IMR-90 (cell line): ENCODE measurements at regions not wholly inside any gene's neighbourhood (a gene's known extent, or its start where the extent isn't known, plus 50 kb on each side); places are given as distances from the start of the nearest gene placed in this dataset.

Source experiments
- ATAC-seq: fragments of 200-7000 bp; cut with Tn5 transposase; 2 replicates; pipeline ENCODE4 v1.9.1; 2020; ENCODE audit warnings: low read depth, mild to moderate bottlenecking, moderate library complexity
- BruUV-seq: library from RNA; stranded (reverse); fragments of 400-500 nt; replicated peaks from 2 replicates; lab custom pipeline; 2021; lab: Mats Ljungman, UMichigan
- CTCF ChIA-PET: fragments of 300-600 bp; formaldehyde crosslinking; extraction: SDS; loops from one replicate; lab custom pipeline; 2021; ENCODE audit warnings: antibody characterized with exemption; lab: Yijun Ruan, JAX
- POLR2A ChIA-PET: fragments of 300-600 bp; sonication (Branson Sonifier 250); formaldehyde crosslinking; loops from one replicate; lab custom pipeline; 2022; ENCODE audit warnings: antibody characterized with exemption; ENCODE audit not compliant: unreplicated experiment; lab: Charles Lee
- DNase-seq: peaks from one replicate; pipeline ENCODE4 v3.0.0; 2013
- H2AFZ ChIP-seq: replicated peaks from 2 replicates; pipeline ENCODE3; 2013; ENCODE audit warnings: low read length, mild to moderate bottlenecking; ENCODE audit not compliant: poor library complexity
- H2AK5ac ChIP-seq: 2 replicates; pipeline ENCODE4 v1.6.1; 2013; ENCODE audit warnings: low read depth, low read length, inconsistent platforms
- H2AK9ac ChIP-seq: replicated peaks from 2 replicates; pipeline ENCODE3; 2013; ENCODE audit warnings: mild to moderate bottlenecking, low read depth, low read length, moderate library complexity; ENCODE audit not compliant: poor library complexity
- H2BK120ac ChIP-seq: 2 replicates; pipeline ENCODE4 v1.6.1; 2013; ENCODE audit warnings: low read depth, low read length, inconsistent platforms
- H2BK15ac ChIP-seq: 3 replicates; pipeline ENCODE4 v1.6.1; 2013; ENCODE audit warnings: low read depth, low read length, inconsistent platforms
- H2BK20ac ChIP-seq: 2 replicates; pipeline ENCODE4 v1.6.1; 2013; ENCODE audit warnings: low read depth, mild to moderate bottlenecking, inconsistent platforms, low read length, moderate library complexity
- H2BK5ac ChIP-seq: 2 replicates; pipeline ENCODE4 v1.6.1; 2013; ENCODE audit warnings: mild to moderate bottlenecking, low read depth, low read length, inconsistent platforms; ENCODE audit not compliant: poor library complexity, severe bottlenecking
- H3K14ac ChIP-seq: replicated peaks from 2 replicates; pipeline ENCODE4 v1.6.1; 2013; ENCODE audit warnings: low read depth, low read length, inconsistent platforms
- H3K18ac ChIP-seq: 2 replicates; pipeline ENCODE4 v1.6.1; 2013; ENCODE audit warnings: low read depth, low read length, control low read depth
- H3K23ac ChIP-seq: 2 replicates; pipeline ENCODE4 v1.6.1; 2013; ENCODE audit warnings: low read depth, low read length, inconsistent platforms
- H3K27ac ChIP-seq: 2 replicates; pipeline ENCODE4 v1.5.1; 2013; ENCODE audit warnings: mild to moderate bottlenecking, control low read depth, low read length; ENCODE audit not compliant: insufficient read depth
- H3K27me3 ChIP-seq: 2 replicates; pipeline ENCODE4 v1.6.1; 2013; ENCODE audit warnings: low read length; ENCODE audit not compliant: control insufficient read depth, insufficient read depth
- H3K36me3 ChIP-seq: 2 replicates; pipeline ENCODE4 v1.6.1; 2013; ENCODE audit warnings: low read length, mixed read lengths; ENCODE audit not compliant: control insufficient read depth, insufficient read depth
- H3K4ac ChIP-seq: 2 replicates; pipeline ENCODE4 v1.6.1; 2013; ENCODE audit warnings: low read depth, low read length, inconsistent platforms
- H3K4me1 ChIP-seq: 2 replicates; pipeline ENCODE4 v1.6.1; 2013; ENCODE audit warnings: low read length, mixed read lengths; ENCODE audit not compliant: control insufficient read depth, insufficient read depth
- H3K4me2 ChIP-seq: 2 replicates; pipeline ENCODE4 v1.6.1; 2013; ENCODE audit warnings: low read depth, mild to moderate bottlenecking, control low read depth, low read length, moderate library complexity
- H3K4me3 ChIP-seq: 2 replicates; pipeline ENCODE4 v1.5.1; 2013; ENCODE audit warnings: low read depth, mild to moderate bottlenecking, control low read depth, low read length, moderate library complexity; ENCODE audit not compliant: insufficient read depth
- H3K56ac ChIP-seq: 2 replicates; pipeline ENCODE4 v1.6.1; 2013; ENCODE audit warnings: low read length, inconsistent platforms; ENCODE audit not compliant: insufficient read depth; ENCODE audit errors: extremely low read depth
- H3K79me1 ChIP-seq, 2 experiments: 2 replicates each; pipeline ENCODE4 v1.6.1; 2013; ENCODE audit warnings: low read length in 2 of 2, inconsistent platforms in 1 of 2, low read depth in 1 of 2
- H3K9ac ChIP-seq: 2 replicates; pipeline ENCODE4 v1.6.1; 2013; ENCODE audit warnings: low read depth, low read length, control low read depth
- H3K9me1 ChIP-seq: 2 replicates; pipeline ENCODE4 v1.6.1; 2013; ENCODE audit warnings: low read length, inconsistent platforms; ENCODE audit not compliant: insufficient read depth
- H3K9me3 ChIP-seq: 2 replicates; pipeline ENCODE4 v1.6.1; 2013; ENCODE audit warnings: low read length; ENCODE audit not compliant: control insufficient read depth, insufficient read depth
- H4K20me1 ChIP-seq: 2 replicates; pipeline ENCODE4 v1.6.1; 2013; ENCODE audit warnings: low read length, inconsistent platforms; ENCODE audit not compliant: insufficient read depth
- H4K5ac ChIP-seq: 2 replicates; pipeline ENCODE4 v1.6.1; 2013; ENCODE audit warnings: mild to moderate bottlenecking, low read depth, low read length, control low read depth
- H4K8ac ChIP-seq, 2 experiments: 2 replicates each; pipeline ENCODE4 v1.6.1; 2013; ENCODE audit warnings: low read depth in 2 of 2, low read length in 2 of 2, control low read depth in 1 of 2, inconsistent platforms in 1 of 2
- H4K91ac ChIP-seq: 2 replicates; pipeline ENCODE4 v1.6.1; 2013; ENCODE audit warnings: low read depth, low read length, inconsistent platforms; ENCODE audit not compliant: insufficient read depth
- CHD1 ChIP-seq: IDR thresholded peaks from 2 replicates; pipeline ENCODE4 v1.6.1; 2012; ENCODE audit warnings: low read depth, low read length, improper control_type of control experiment
- RFX5 ChIP-seq: IDR thresholded peaks from 2 replicates; pipeline ENCODE4 v1.8.0; 2012; ENCODE audit warnings: low read depth, mild to moderate bottlenecking, low read length, moderate library complexity
- WGBS, 2 experiments: methylation state at CpG; one replicate each; pipeline versions ENCODE4 v1.1.5 to v1.1.7; 2013; ENCODE audit warnings: missing lambda C conversion rate in 2 of 2; ENCODE audit not compliant: insufficient read length in 1 of 2; ENCODE audit errors: extremely low coverage in 2 of 2; 5-methylcytosine and 5-hydroxymethylcytosine counted together
- dilution Hi-C: fragments of 300-500 bp; cut with HindIII; formaldehyde crosslinking; loops from one replicate; pipeline ENCODE4 v1.14.3; 2018; ENCODE audit warnings: low sequenced_read_pairs; ENCODE audit not compliant: unreplicated experiment
- in situ Hi-C: fragments of 300-500 bp; cut with MboI; formaldehyde crosslinking; loops from 3 replicates; pipeline ENCODE4 v1.14.3; 2019; ENCODE audit warnings: low sequenced_read_pairs, inconsistent platforms, mixed read lengths
- intact Hi-C: fragments of 100-400 bp; cut with micrococcal nuclease; formaldehyde crosslinking; loops from 2 replicates; pipeline ENCODE4 v1.10.0; 2022
- TF ChIP-seq, protein P1 (sequence below): fragments of 150-350 bp; IDR thresholded peaks from 2 replicates; pipeline ENCODE4 v1.6.1; 2016; ENCODE audit warnings: low read depth, mild to moderate bottlenecking, low read length, moderate library complexity, borderline replicate concordance
- TF ChIP-seq, protein P2 (sequence below): fragments of 150-350 bp; IDR thresholded peaks from 2 replicates; pipeline ENCODE4 v1.6.1; 2017; ENCODE audit warnings: mild to moderate bottlenecking, antibody characterized with exemption, low read length, low read depth
- TF ChIP-seq, protein P3 (sequence below): conservative IDR thresholded peaks from 2 replicates; pipeline ENCODE4 v1.5.1; 2012; ENCODE audit warnings: mild to moderate bottlenecking, low read depth, low read length, improper control_type of control experiment

DNA sequence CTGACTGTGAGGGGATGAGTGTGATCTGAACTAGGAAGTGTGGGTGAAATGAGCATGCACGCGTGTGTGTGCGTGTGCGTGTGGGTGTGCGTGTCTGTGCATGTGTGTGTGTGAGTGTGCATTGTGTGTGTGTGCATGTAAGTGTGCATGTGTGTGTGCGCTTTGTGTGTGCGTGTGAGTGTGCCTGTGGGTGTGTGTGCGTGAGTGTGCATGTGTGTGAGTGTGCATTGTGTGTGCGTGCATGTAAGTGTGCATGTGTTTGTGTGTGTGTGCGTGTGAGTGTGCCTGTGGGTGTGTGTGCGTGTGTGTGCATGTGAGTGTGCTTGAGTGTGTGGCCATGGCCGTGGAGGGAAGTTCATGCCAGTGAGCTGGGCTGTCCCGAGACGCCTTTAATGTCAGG lies 76.3 kb downstream of the RTP5 start:
- H3K23ac ChIP-seq: no peak overlapping the region
- H2AK9ac ChIP-seq: no peak overlapping the region
- intact Hi-C loops: no loop called here
- no peak overlapping the region for H3K4me2 ChIP-seq
- no peak overlapping the region for H4K8ac ChIP-seq
- no peak overlapping the region for H3K4ac ChIP-seq
- ATAC-seq (no peak), DNase-seq (no peak)
- H3K18ac ChIP-seq: no peak overlapping the region
- H2BK5ac ChIP-seq: no peak overlapping the region
- H2BK20ac ChIP-seq: no peak overlapping the region
- no peak overlapping the region for H2BK120ac ChIP-seq
- H2AK5ac ChIP-seq: no peak overlapping the region
- in situ Hi-C loops: no loop called here
- no peaks in the 10 kb centered on the region for H3K4me1 ChIP-seq
- H3K9ac ChIP-seq: no peak overlapping the region
- H3K14ac ChIP-seq: no peak overlapping the region
- H3K9me3 ChIP-seq: no peaks in the 10 kb centered on the region
- H3K4me3 ChIP-seq: no peak overlapping the region
- no peaks in the 10 kb centered on the region for H3K79me1 ChIP-seq
- no peak overlapping the region for H4K5ac ChIP-seq
- dilution Hi-C loops: no loop called here
- peaks cover 26% of the 10 kb centered on the region; the same call in 1 of the 2 replicates for H3K27me3 ChIP-seq
- H4K91ac ChIP-seq: no peak overlapping the region
- peaks cover 2% of the 10 kb centered on the region; the same call in 1 of the 2 replicates for H3K9me1 ChIP-seq
- TF ChIP-seq, protein P1, sequence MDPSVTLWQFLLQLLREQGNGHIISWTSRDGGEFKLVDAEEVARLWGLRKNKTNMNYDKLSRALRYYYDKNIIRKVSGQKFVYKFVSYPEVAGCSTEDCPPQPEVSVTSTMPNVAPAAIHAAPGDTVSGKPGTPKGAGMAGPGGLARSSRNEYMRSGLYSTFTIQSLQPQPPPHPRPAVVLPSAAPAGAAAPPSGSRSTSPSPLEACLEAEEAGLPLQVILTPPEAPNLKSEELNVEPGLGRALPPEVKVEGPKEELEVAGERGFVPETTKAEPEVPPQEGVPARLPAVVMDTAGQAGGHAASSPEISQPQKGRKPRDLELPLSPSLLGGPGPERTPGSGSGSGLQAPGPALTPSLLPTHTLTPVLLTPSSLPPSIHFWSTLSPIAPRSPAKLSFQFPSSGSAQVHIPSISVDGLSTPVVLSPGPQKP: no peak
- TF ChIP-seq, protein P2, sequence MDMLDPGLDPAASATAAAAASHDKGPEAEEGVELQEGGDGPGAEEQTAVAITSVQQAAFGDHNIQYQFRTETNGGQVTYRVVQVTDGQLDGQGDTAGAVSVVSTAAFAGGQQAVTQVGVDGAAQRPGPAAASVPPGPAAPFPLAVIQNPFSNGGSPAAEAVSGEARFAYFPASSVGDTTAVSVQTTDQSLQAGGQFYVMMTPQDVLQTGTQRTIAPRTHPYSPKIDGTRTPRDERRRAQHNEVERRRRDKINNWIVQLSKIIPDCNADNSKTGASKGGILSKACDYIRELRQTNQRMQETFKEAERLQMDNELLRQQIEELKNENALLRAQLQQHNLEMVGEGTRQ: no peak
- no peak for TF ChIP-seq RFX5
- TF ChIP-seq, protein P3, sequence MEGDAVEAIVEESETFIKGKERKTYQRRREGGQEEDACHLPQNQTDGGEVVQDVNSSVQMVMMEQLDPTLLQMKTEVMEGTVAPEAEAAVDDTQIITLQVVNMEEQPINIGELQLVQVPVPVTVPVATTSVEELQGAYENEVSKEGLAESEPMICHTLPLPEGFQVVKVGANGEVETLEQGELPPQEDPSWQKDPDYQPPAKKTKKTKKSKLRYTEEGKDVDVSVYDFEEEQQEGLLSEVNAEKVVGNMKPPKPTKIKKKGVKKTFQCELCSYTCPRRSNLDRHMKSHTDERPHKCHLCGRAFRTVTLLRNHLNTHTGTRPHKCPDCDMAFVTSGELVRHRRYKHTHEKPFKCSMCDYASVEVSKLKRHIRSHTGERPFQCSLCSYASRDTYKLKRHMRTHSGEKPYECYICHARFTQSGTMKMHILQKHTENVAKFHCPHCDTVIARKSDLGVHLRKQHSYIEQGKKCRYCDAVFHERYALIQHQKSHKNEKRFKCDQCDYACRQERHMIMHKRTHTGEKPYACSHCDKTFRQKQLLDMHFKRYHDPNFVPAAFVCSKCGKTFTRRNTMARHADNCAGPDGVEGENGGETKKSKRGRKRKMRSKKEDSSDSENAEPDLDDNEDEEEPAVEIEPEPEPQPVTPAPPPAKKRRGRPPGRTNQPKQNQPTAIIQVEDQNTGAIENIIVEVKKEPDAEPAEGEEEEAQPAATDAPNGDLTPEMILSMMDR: no peak
- no peak for TF ChIP-seq CHD1
- H3K36me3 ChIP-seq: no peaks in the 10 kb centered on the region
- no peak overlapping the region for H3K27ac ChIP-seq
- no peak overlapping the region for H2BK15ac ChIP-seq
- POLR2A ChIA-PET: no interaction called here
- CTCF ChIA-PET: no interaction called here
- BruUV-seq: no TSS peak
- WGBS, 2 experiments: 92% methylated on average over 8 of the region's 14 CpGs; no CpG with 5 or more reads in 1 of the 2 experiments
- 0 out of 2 replicates have a peak, but pooled peaks cover 3% of the 10 kb centered on the region for H4K20me1 ChIP-seq
- H2AFZ ChIP-seq: no peak overlapping the region
- no peak overlapping the region for H3K56ac ChIP-seq
